BJ (cell line): ENCODE measurements at regions not wholly inside any gene's neighbourhood (a gene's known extent, or its start where the extent isn't known, plus 50 kb on each side); places are given as distances from the start of the nearest gene placed in this dataset.
"Not testable (repeated sequence)": the region's sequence is repeated elsewhere in the genome, so short reads cannot be mapped to it uniquely, and the experiment has no call there.

Source experiments
- CTCF ChIA-PET: fragments of 350-600 bp; formaldehyde crosslinking; extraction: SDS; loops from one replicate; lab custom pipeline; 2021; ENCODE audit warnings: antibody characterized with exemption, inconsistent platforms; lab: Yijun Ruan, JAX
- POLR2A ChIA-PET: fragments of 300-600 bp; sonication (Branson Sonifier 250); formaldehyde crosslinking; extraction: SDS; loops from one replicate; lab custom pipeline; 2021; ENCODE audit warnings: antibody characterized with exemption; lab: Charles Lee
- DNase-seq: peaks from one replicate; pipeline ENCODE4 v3.0.0-alpha.2; 2011; ENCODE audit warnings: low read depth
- H3K27me3 ChIP-seq: 2 replicates; pipeline ENCODE4 v1.6.0; 2011; ENCODE audit warnings: low read length; ENCODE audit not compliant: control insufficient read depth, insufficient read depth
- H3K36me3 ChIP-seq: 2 replicates; pipeline ENCODE4 v1.5.1; 2011; ENCODE audit warnings: low read length; ENCODE audit not compliant: control insufficient read depth, insufficient read depth
- H3K4me3 ChIP-seq: 2 replicates; pipeline ENCODE4 v1.5.1; 2011; ENCODE audit warnings: low read depth, mild to moderate bottlenecking, control low read depth, low read length
- TF ChIP-seq, protein P1 (sequence below): IDR thresholded peaks from 2 replicates; pipeline ENCODE4 v1.5.1; 2011; ENCODE audit warnings: low read depth, mild to moderate bottlenecking, control low read depth, inconsistent platforms, low read length, moderate library complexity; ENCODE audit not compliant: insufficient read depth

DNA sequence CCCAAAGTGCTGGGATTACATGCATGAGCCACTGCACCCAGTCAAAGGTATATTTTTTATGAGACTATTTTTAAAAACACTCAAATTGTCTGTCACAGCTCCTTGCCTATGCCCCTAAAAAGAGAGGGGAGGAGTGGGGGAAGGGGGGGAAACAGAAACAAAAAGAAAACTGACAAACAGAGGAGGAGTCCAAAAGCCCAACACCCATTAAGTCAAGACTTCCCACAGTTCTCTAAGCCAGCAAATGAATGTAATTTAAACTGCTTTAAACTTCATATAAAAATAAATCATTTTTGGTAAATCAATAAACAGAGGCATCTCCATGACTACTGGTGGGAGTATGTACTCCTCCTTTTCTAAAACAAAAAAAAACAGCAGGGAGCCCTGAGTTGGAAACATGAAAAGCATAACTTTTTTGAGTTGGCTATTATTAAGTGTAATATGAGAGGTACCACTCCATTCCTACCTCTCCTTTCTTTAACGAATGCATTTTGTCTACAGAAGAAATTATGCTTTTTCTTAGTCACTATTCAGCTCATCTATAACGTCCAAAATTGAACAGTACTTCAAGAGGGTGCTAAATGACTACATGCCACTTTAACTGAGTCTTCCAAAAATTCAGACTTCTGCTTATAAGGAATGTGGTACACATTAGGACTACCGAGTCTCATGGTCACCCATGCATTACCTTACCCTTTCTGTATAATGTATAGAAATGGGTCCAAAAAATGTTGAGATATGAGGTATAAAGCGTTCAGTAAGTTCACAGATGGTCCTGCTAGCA, 119.0 kb upstream of the PRSS16 start:
- TF ChIP-seq, protein P1, sequence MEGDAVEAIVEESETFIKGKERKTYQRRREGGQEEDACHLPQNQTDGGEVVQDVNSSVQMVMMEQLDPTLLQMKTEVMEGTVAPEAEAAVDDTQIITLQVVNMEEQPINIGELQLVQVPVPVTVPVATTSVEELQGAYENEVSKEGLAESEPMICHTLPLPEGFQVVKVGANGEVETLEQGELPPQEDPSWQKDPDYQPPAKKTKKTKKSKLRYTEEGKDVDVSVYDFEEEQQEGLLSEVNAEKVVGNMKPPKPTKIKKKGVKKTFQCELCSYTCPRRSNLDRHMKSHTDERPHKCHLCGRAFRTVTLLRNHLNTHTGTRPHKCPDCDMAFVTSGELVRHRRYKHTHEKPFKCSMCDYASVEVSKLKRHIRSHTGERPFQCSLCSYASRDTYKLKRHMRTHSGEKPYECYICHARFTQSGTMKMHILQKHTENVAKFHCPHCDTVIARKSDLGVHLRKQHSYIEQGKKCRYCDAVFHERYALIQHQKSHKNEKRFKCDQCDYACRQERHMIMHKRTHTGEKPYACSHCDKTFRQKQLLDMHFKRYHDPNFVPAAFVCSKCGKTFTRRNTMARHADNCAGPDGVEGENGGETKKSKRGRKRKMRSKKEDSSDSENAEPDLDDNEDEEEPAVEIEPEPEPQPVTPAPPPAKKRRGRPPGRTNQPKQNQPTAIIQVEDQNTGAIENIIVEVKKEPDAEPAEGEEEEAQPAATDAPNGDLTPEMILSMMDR, result no peak
- CTCF ChIA-PET, result interaction anchor here (1.7 kb wide), 1 partner anchor 30 kb away, joined by 5 read pairs; no protein-coding TSS in a partner anchor
- H3K27me3 ChIP-seq, result no peaks in the 10 kb centered on the region
- no peak overlapping the region for H3K4me3 ChIP-seq
- POLR2A ChIA-PET, result no interaction called here
- DNase-seq, result no peak
- H3K36me3 ChIP-seq, result no peaks in the 10 kb centered on the region

DNA sequence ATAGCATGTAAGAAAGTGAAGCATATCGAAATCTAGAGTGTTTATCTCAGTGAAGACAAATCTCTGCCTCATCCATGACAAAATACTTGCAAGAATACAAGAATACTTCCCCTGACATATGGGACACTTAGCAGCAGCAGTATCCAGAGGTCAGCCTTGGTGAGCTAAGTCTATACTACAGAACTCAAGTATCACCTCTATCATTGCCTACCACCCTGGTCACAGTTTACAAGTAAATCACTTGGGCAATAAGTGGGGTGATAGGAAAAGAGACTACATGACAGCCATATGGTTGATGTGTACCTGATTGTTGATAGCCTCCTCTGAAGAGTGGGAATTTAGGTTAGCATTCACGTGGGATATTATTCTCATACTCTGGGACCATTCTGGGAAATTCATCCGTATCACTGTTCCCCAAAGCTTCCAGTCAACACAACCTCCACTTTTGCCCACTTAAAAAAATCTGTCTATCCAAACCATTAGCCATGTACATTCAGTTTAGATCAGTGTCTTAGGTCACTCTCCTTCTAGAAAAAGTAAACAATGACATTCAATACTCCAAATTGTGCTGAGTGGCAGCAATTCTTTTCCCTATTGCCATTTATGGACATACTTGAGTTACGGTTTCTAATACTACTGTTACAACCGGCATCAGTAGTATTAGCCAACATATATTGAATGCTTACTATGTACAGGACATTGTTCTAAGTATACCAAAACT, 118.2 kb upstream of the PRSS16 start:
- ChIA-PET POLR2A (no interaction called here), CTCF (interaction anchor here (0.6 kb wide), 1 partner anchor 1167 kb away, joined by 3 read pairs; the partner anchor contains the start of gene TRIM38)
- no peak for DNase-seq
- no peak overlapping the region for H3K4me3 ChIP-seq
- TF ChIP-seq, protein P1, result no peak
- no peaks in the 10 kb centered on the region for H3K36me3 ChIP-seq
- H3K27me3 ChIP-seq, result no peaks in the 10 kb centered on the region

GRCh38 chr6:27129917-27130316, 117.6 kb upstream of the PRSS16 start:
- TF ChIP-seq, protein P1, result no peak
- ChIA-PET CTCF (interaction anchor here (1.3 to 1.8 kb wide), 2 partner anchors 27 to 30 kb away, joined by 3 to 7 read pairs; no protein-coding TSS in a partner anchor), POLR2A (no interaction called here)
- Histone ChIP-seq H3K27me3 (no peaks in the 10 kb centered on the region), H3K4me3 (no peak overlapping the region), H3K36me3 (no peaks in the 10 kb centered on the region)
- DNase-seq, result no peak

DNA sequence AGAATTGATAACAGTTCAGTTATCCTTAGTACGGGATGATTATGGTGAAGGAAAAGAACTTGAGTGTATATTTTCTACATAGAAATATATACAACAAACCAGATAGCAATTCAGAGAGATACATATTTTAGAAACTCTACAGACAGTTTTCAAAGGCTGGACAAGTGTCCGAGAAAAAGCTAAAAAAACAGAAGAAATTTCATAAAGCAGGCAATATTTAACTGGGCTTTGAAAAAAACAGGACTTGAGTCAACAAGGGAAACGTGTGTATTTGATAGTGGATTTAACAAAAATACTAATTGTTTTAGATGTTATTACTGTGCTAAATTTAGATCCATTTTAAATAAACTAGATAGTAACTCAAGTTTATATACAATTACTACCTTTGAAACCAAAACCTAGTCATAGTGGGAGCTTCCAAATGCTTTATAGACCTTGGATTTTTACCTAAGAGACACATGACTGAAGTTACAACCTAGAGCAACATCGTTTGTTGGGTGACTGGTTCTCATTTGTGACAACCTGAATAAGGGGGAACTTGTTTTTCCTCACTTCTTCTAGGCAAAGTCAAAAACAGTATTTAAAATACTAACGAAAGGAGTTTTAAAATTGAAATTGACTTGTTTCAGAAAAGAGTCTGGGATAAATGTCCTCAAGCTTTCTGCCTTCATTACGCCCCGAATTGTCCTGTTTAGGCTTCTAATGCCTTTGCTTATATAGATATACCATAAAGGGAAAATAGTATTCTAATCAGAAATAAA, 116.7 kb upstream of the PRSS16 start:
- POLR2A ChIA-PET, result interaction anchor here (0.7 to 3.8 kb wide), 2 partner anchors 15 to 1105 kb away, joined by 13 to 74 read pairs; a partner anchor contains a TSS
- peak overlapping the region; percentile 52 for H3K4me3 ChIP-seq
- TF ChIP-seq, protein P1, result no peak
- no peaks in the 10 kb centered on the region for H3K36me3 ChIP-seq
- DNase-seq, result no peak
- no peaks in the 10 kb centered on the region for H3K27me3 ChIP-seq
- CTCF ChIA-PET, result interaction anchor here (1.3 to 1.8 kb wide), 2 partner anchors 26 to 29 kb away, joined by 3 to 7 read pairs; no protein-coding TSS in a partner anchor

- not testable (repeated sequence) for H3K27me3 ChIP-seq, H3K36me3 ChIP-seq, DNase-seq
- ChIA-PET CTCF (interaction anchor here (0.6 to 1.1 kb wide), 2 partner anchors 23 to 825 kb away, joined by 3 read pairs; no protein-coding TSS in a partner anchor), POLR2A (interaction anchor here (0.5 to 3.8 kb wide), 11 partner anchors 14 to 1087 kb away, joined by 3 to 74 read pairs (median 3); a partner anchor contains a TSS)
- H3K4me3 ChIP-seq, result peak overlapping the region; percentile 52
Observed at GRCh38 chr6:27132282-27132531, 115.3 kb upstream of the PRSS16 start.
